OCI-LY1 (cell line): ENCODE measurements at regions not wholly inside any gene's neighbourhood (a gene's known extent, or its start where the extent isn't known, plus 50 kb on each side); places are given as distances from the start of the nearest gene placed in this dataset.

Experiments
- H2AFZ ChIP-seq: fragments of 200-600 bp; sonication (generic), shearing (Covaris generic); 2 replicates; pipeline ENCODE4 v1.6.0; 2014; ENCODE audit warnings: antibody characterized with exemption, mild to moderate bottlenecking, low read length
- H3F3A ChIP-seq: fragments of 200-600 bp; sonication (generic), shearing (Covaris generic); 2 replicates; pipeline ENCODE4 v1.6.0; 2014; ENCODE audit warnings: mild to moderate bottlenecking, antibody characterized with exemption, low read length, moderate library complexity; ENCODE audit not compliant: insufficient read depth
- H3K27ac ChIP-seq: fragments of 200-600 bp; sonication (generic); 2 replicates; pipeline ENCODE4 v1.5.1; 2014; ENCODE audit warnings: low read length, mixed run types, mild to moderate bottlenecking, low read depth; ENCODE audit not compliant: poor library complexity, severe bottlenecking
- H3K27me3 ChIP-seq: fragments of 200-600 bp; sonication (generic); 2 replicates; pipeline ENCODE4 v1.6.0; 2014; ENCODE audit warnings: antibody characterized with exemption, mild to moderate bottlenecking, low read length, moderate library complexity; ENCODE audit not compliant: insufficient read depth
- H3K36me3 ChIP-seq: fragments of 200-600 bp; sonication (generic); 2 replicates; pipeline ENCODE4 v1.6.1; 2014; ENCODE audit warnings: mild to moderate bottlenecking, antibody characterized with exemption, low read length, moderate library complexity, mixed read lengths; ENCODE audit not compliant: insufficient read depth
- H3K4me1 ChIP-seq: fragments of 200-600 bp; sonication (generic); 2 replicates; pipeline ENCODE4 v1.5.1; 2014; ENCODE audit warnings: mild to moderate bottlenecking, low read length, moderate library complexity; ENCODE audit not compliant: insufficient read depth, severe bottlenecking
- H3K4me2 ChIP-seq: fragments of 200-600 bp; sonication (generic), shearing (Covaris generic); 2 replicates; pipeline ENCODE4 v1.6.1; 2014; ENCODE audit warnings: low read length
- H3K4me3 ChIP-seq: fragments of 200-600 bp; sonication (generic); 2 replicates; pipeline ENCODE4 v1.5.1; 2014; ENCODE audit warnings: low read length, low read depth, mild to moderate bottlenecking, mixed read lengths; ENCODE audit not compliant: poor library complexity, severe bottlenecking
- H3K79me2 ChIP-seq: fragments of 200-600 bp; shearing (Covaris generic); 2 replicates; pipeline ENCODE4 v1.6.1; 2016; ENCODE audit warnings: mixed run types, low read length, mixed read lengths; ENCODE audit not compliant: insufficient read depth
- H3K9ac ChIP-seq: fragments of 200-600 bp; sonication (generic), shearing (Covaris generic); 2 replicates; pipeline ENCODE4 v1.6.1; 2014; ENCODE audit warnings: mild to moderate bottlenecking, low read length, mixed read lengths
- H3K9me2 ChIP-seq: fragments of 200-600 bp; sonication (generic), shearing (Covaris generic); 2 replicates; pipeline ENCODE4 v1.6.1; 2014; ENCODE audit warnings: low read depth, mild to moderate bottlenecking, low read length, mixed read lengths
- H3K9me3 ChIP-seq: fragments of 200-600 bp; shearing (Covaris generic); 2 replicates; pipeline ENCODE4 v1.6.1; 2014; ENCODE audit warnings: low read length, mixed read lengths
- H4K20me1 ChIP-seq: fragments of 200-600 bp; sonication (generic), shearing (Covaris generic); 2 replicates; pipeline ENCODE4 v1.6.0; 2016; ENCODE audit warnings: mild to moderate bottlenecking, low read length; ENCODE audit not compliant: insufficient read depth
- EZH2 ChIP-seq: fragments of 200-600 bp; sonication (generic), shearing (Covaris generic); IDR thresholded peaks from 2 replicates; pipeline ENCODE4 v1.8.0; 2017; ENCODE audit warnings: borderline replicate concordance, mixed run types, mild to moderate bottlenecking, antibody characterized with exemption, low read length, moderate library complexity, mixed read lengths
- TF ChIP-seq, protein P1 (sequence below): fragments of 200-600 bp; sonication (generic), shearing (Covaris generic); IDR thresholded peaks from 2 replicates; pipeline ENCODE4 v1.5.1; 2017; ENCODE audit warnings: mild to moderate bottlenecking, antibody characterized with exemption, low read length, moderate library complexity, mixed read lengths

DNA sequence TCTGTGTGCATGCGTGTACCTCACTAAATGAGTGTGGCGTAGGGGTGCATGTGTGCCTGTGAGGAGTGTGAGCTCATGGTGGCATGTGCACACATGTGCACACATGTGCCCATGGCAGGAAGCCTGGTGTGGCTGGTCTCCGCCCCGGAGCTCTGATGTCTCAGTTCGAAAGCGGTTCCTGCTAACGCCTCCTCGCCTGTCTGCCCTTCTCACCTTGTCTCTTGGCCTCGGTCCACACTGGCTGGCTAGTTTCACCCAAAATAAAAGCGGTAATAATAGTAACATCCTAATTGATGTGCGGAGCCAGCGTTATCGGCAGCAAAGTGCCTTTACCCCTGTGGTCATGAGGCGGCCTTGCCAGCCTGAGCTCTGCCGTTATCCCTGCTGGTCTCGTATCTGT lies 1190.4 kb downstream of the BRD1 start:
- Histone ChIP-seq H3K27ac (no peak overlapping the region), H3K9me2 (no peaks in the 10 kb centered on the region), H3K27me3 (no peaks in the 10 kb centered on the region), H4K20me1 (no peaks in the 10 kb centered on the region), H3K4me1 (no peaks in the 10 kb centered on the region), H3K9ac (no peak overlapping the region), H2AFZ (no peak overlapping the region), H3K79me2 (no peaks in the 10 kb centered on the region), H3K36me3 (no peaks in the 10 kb centered on the region), H3F3A (no peaks in the 10 kb centered on the region), H3K9me3 (no peaks in the 10 kb centered on the region), H3K4me2 (no peak overlapping the region), H3K4me3 (no peak overlapping the region)
- TF ChIP-seq EZH2: no peak
- TF ChIP-seq, protein P1, sequence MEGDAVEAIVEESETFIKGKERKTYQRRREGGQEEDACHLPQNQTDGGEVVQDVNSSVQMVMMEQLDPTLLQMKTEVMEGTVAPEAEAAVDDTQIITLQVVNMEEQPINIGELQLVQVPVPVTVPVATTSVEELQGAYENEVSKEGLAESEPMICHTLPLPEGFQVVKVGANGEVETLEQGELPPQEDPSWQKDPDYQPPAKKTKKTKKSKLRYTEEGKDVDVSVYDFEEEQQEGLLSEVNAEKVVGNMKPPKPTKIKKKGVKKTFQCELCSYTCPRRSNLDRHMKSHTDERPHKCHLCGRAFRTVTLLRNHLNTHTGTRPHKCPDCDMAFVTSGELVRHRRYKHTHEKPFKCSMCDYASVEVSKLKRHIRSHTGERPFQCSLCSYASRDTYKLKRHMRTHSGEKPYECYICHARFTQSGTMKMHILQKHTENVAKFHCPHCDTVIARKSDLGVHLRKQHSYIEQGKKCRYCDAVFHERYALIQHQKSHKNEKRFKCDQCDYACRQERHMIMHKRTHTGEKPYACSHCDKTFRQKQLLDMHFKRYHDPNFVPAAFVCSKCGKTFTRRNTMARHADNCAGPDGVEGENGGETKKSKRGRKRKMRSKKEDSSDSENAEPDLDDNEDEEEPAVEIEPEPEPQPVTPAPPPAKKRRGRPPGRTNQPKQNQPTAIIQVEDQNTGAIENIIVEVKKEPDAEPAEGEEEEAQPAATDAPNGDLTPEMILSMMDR: no peak

- no peak overlapping the region for H3K9ac ChIP-seq
- H3K9me2 ChIP-seq: no peaks in the 10 kb centered on the region
- no peaks in the 10 kb centered on the region for H3K27me3 ChIP-seq
Observed at GRCh38 chr22:48636746-48637145, 1190.9 kb downstream of the BRD1 start.

DNA sequence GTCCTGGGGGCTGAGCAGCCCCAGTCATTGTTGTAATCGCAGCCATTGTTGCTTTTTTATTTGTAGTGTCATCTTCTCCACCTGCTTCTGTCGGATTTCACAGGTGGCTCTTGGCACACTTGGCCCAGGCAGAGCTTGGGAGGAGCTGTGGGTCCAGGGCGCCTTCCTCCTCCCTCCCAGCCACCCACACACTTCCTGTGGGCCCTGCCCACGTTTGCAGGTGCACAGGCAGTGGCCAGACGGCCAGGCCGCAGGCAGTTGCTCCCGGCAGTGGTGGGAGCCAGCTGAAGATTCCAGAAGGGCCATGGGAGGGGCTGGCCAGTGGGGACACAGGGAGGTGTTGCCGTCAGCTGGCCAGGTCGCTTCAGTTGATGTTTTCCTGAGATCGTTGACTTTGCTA lies 1191.9 kb downstream of the BRD1 start:
- H4K20me1 ChIP-seq: no peaks in the 10 kb centered on the region
- H3K27ac ChIP-seq: no peak overlapping the region
- H3K9me3 ChIP-seq: no peaks in the 10 kb centered on the region
- H3F3A ChIP-seq: no peaks in the 10 kb centered on the region
- no peak overlapping the region for H3K4me2 ChIP-seq
- no peak overlapping the region for H2AFZ ChIP-seq
- H3K27me3 ChIP-seq: no peaks in the 10 kb centered on the region
- no peaks in the 10 kb centered on the region for H3K9me2 ChIP-seq
- H3K36me3 ChIP-seq: no peaks in the 10 kb centered on the region
- TF ChIP-seq EZH2: no peak
- H3K4me3 ChIP-seq: no peak overlapping the region
- no peak overlapping the region for H3K9ac ChIP-seq
- no peaks in the 10 kb centered on the region for H3K4me1 ChIP-seq
- no peaks in the 10 kb centered on the region for H3K79me2 ChIP-seq

More at GRCh38 chr22:48636746-48637145, 1190.9 kb downstream of the BRD1 start:
- no peaks in the 10 kb centered on the region for H3K9me3 ChIP-seq
- no peak overlapping the region for H3K4me3 ChIP-seq
- H3K79me2 ChIP-seq: no peaks in the 10 kb centered on the region
- H2AFZ ChIP-seq: no peak overlapping the region
- H3K36me3 ChIP-seq: no peaks in the 10 kb centered on the region
- no peaks in the 10 kb centered on the region for H3F3A ChIP-seq
- H3K4me1 ChIP-seq: no peaks in the 10 kb centered on the region
- H3K27ac ChIP-seq: no peak overlapping the region
- H3K4me2 ChIP-seq: no peak overlapping the region
- TF ChIP-seq, protein P1: no peak
- TF ChIP-seq EZH2: no peak
- H4K20me1 ChIP-seq: no peaks in the 10 kb centered on the region

DNA sequence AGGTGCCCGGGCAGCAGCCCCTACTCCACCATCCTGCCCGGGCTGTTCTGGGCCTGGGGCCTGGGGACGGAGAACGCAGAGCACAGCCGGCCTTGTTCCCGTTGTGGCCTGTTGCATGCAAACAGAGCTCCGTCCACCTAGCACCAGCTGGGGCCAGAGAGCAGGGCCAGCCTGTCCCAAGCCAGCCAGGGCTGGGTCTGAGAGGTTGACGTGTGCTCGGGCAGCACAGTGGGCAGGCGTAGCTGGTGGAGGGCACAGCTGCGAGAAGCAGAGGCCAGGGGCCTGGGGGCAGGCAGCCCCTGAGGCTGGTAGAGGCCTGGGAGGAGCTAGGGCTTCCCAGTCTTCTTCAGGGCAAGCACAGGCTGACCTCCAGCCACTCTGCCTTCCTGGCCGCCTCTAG lies 1192.6 kb downstream of the BRD1 start:
- no peak overlapping the region for H3K27ac ChIP-seq
- no peaks in the 10 kb centered on the region for H3K9me3 ChIP-seq
- no peak overlapping the region for H3K9ac ChIP-seq
- no peaks in the 10 kb centered on the region for H3K9me2 ChIP-seq
- no peaks in the 10 kb centered on the region for H3K4me1 ChIP-seq
- no peaks in the 10 kb centered on the region for H3F3A ChIP-seq
- no peaks in the 10 kb centered on the region for H3K36me3 ChIP-seq
- H4K20me1 ChIP-seq: no peaks in the 10 kb centered on the region
- TF ChIP-seq, protein P1: no peak
- TF ChIP-seq EZH2: no peak
- no peaks in the 10 kb centered on the region for H3K79me2 ChIP-seq
- no peak overlapping the region for H3K4me2 ChIP-seq
- no peaks in the 10 kb centered on the region for H3K27me3 ChIP-seq
- H2AFZ ChIP-seq: no peak overlapping the region
- no peak overlapping the region for H3K4me3 ChIP-seq
